PC-3 (cell line): ENCODE measurements at regions not wholly inside any gene's neighbourhood (a gene's known extent, or its start where the extent isn't known, plus 50 kb on each side); places are given as distances from the start of the nearest gene placed in this dataset.

Experiments
- ATAC-seq: fragments of 200-7000 bp; cut with Tn5 transposase; 2 replicates; pipeline ENCODE4 v1.9.1; 2020; ENCODE audit warnings: mild to moderate bottlenecking, moderate library complexity
- BruUV-seq: library from RNA; stranded (reverse); fragments of 400-500 nt; replicated peaks from 2 replicates; lab custom pipeline; 2021; lab: Mats Ljungman, UMichigan
- CTCF ChIA-PET: fragments of 300-600 bp; sonication (Branson Sonifier 250); formaldehyde crosslinking; loops from one replicate; lab custom pipeline; 2022; ENCODE audit warnings: antibody characterized with exemption; lab: Charles Lee
- POLR2A ChIA-PET: fragments of 300-600 bp; sonication (Branson Sonifier 250); formaldehyde crosslinking; loops from one replicate; lab custom pipeline; 2022; ENCODE audit warnings: antibody characterized with exemption; ENCODE audit not compliant: unreplicated experiment; lab: Charles Lee
- DNase-seq: peaks from one replicate; pipeline ENCODE4 v3.0.0-alpha.2; 2015
- H2AFZ ChIP-seq: fragments of 300-600 bp; sonication (generic); 2 replicates; pipeline ENCODE4 v1.6.0; 2016; ENCODE audit warnings: antibody characterized with exemption, low read length
- H3F3A ChIP-seq: fragments of 300-600 bp; sonication (generic); one replicate; pipeline ENCODE4 v1.6.0; 2017; ENCODE audit warnings: antibody characterized with exemption, low read length, control low read depth, mild to moderate bottlenecking; ENCODE audit not compliant: unreplicated experiment
- H3K27ac ChIP-seq: fragments of 300-600 bp; sonication (generic); 2 replicates; pipeline ENCODE4 v1.5.1; 2016; ENCODE audit warnings: mild to moderate bottlenecking, low read length
- H3K27me3 ChIP-seq: fragments of 300-600 bp; sonication (generic); 2 replicates; pipeline ENCODE4 v1.6.1; 2016; ENCODE audit warnings: low read length, mixed read lengths
- H3K36me3 ChIP-seq: fragments of 300-600 bp; sonication (generic); 2 replicates; pipeline ENCODE4 v1.6.1; 2016; ENCODE audit warnings: low read depth, mixed run types, low read length, mixed read lengths
- H3K4me1 ChIP-seq: fragments of 300-600 bp; sonication (generic); 2 replicates; pipeline ENCODE4 v1.5.1; 2016; ENCODE audit warnings: low read length; ENCODE audit not compliant: insufficient read depth
- H3K4me2 ChIP-seq: fragments of 300-600 bp; sonication (generic); 2 replicates; pipeline ENCODE4 v1.6.0; 2016; ENCODE audit warnings: low read length
- H3K4me3 ChIP-seq: fragments of 300-600 bp; sonication (generic); 2 replicates; pipeline ENCODE4 v1.5.1; 2016; ENCODE audit warnings: mild to moderate bottlenecking, low read length, mixed read lengths
- H3K79me2 ChIP-seq: fragments of 300-600 bp; sonication (generic); 2 replicates; pipeline ENCODE4 v1.6.1; 2017; ENCODE audit warnings: low read length, mixed read lengths
- H3K9ac ChIP-seq: fragments of 300-600 bp; sonication (generic); 2 replicates; pipeline ENCODE4 v1.6.0; 2016; ENCODE audit warnings: mild to moderate bottlenecking, low read length
- H3K9me2 ChIP-seq: fragments of 300-600 bp; sonication (generic); replicated peaks from 2 replicates; pipeline ENCODE4 v1.6.1; 2016; ENCODE audit warnings: mixed run types, low read length, mixed read lengths
- H3K9me3 ChIP-seq: fragments of 300-600 bp; sonication (generic); 2 replicates; pipeline ENCODE4 v1.6.1; 2016; ENCODE audit warnings: low read length, mixed read lengths
- H4K20me1 ChIP-seq: fragments of 300-600 bp; sonication (generic); 2 replicates; pipeline ENCODE4 v1.6.1; 2016; ENCODE audit warnings: low read length, mixed read lengths
- CTCF ChIP-seq: fragments of 300-600 bp; sonication (generic); conservative IDR thresholded peaks from 2 replicates; pipeline ENCODE4 v1.5.1; 2017; ENCODE audit warnings: antibody characterized with exemption, low read depth, mild to moderate bottlenecking, low read length
- EZH2 ChIP-seq: fragments of 300-600 bp; sonication (generic); IDR thresholded peaks from one replicate; pipeline ENCODE4 v1.6.1; 2017; ENCODE audit warnings: antibody characterized with exemption, mild to moderate bottlenecking, low read length; ENCODE audit not compliant: unreplicated experiment
- EZH2phosphoT487 ChIP-seq: fragments of 300-600 bp; sonication (generic); IDR thresholded peaks from 2 replicates; pipeline ENCODE4 v1.6.1; 2018; ENCODE audit warnings: mild to moderate bottlenecking, antibody characterized with exemption, low read length, borderline replicate concordance
- intact Hi-C: fragments of 100-400 bp; cut with micrococcal nuclease; formaldehyde crosslinking; loops from 2 replicates; pipeline ENCODE4 v1.9.0; 2023

DNA sequence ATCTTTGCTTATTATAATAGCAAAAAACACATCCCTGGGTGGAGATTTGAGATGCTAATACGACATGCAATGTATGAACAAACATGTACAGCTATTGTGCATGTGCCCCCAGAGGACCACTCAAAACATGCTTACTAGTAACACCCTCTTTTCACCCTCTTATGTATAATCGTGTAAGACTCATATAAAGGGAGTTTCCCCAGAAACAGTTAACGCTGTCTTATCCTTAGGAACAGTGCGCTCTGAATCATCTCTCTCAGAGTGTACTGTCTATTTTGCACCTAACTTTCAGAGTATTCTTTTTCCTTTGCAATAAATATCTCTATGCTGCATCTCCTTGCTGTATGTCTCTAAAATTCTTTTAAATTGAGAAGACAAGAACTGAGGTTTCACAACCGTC is 2604.0 kb downstream of the PCDH9 start:
- H3K9ac ChIP-seq: no peak overlapping the region

DNA sequence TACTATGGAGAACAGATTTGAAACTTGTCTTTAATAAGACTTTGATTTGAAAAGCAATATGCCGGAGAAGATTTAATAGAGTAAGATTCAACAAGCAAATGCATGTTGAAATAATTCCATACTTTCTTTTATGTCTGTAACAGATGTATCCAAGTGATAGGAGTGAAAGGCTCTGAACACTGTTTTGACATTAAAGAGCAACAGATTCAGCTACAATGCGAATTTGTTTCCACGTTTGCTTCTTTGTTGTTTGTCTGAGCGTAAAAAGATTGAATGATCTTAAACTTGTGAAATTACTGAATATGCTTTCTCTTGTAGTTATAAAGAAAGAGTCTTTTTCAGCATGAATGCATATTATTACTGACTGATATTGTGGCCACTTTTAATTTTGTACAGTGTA is 2612.9 kb downstream of the PCDH9 start:
- H3K9me2 ChIP-seq: no peaks in the 10 kb centered on the region
- no peaks in the 10 kb centered on the region for H4K20me1 ChIP-seq
- TF ChIP-seq EZH2 (no peak), EZH2phosphoT487 (no peak)
- no peaks in the 10 kb centered on the region for H3F3A ChIP-seq
- H3K27ac ChIP-seq: no peak overlapping the region
- H3K36me3 ChIP-seq: no peaks in the 10 kb centered on the region
- no peak overlapping the region for H3K4me3 ChIP-seq
- no peaks in the 10 kb centered on the region for H3K9me3 ChIP-seq
- H3K27me3 ChIP-seq: no peaks in the 10 kb centered on the region
- no peak overlapping the region for H3K4me2 ChIP-seq
- ChIA-PET CTCF (no interaction called here), POLR2A (no interaction called here)
- DNase-seq (no peak), ATAC-seq (no peak)
- intact Hi-C loops: no loop called here
- H3K9ac ChIP-seq: no peak overlapping the region
- BruUV-seq: no TSS peak
- H3K79me2 ChIP-seq: no peaks in the 10 kb centered on the region
- no peak overlapping the region for H2AFZ ChIP-seq
- H3K4me1 ChIP-seq: no peaks in the 10 kb centered on the region

More for the DNA sequence above, 2604.0 kb downstream of the PCDH9 start:
- Histone ChIP-seq H3K4me2 (no peak overlapping the region), H3K4me3 (no peak overlapping the region), H4K20me1 (no peaks in the 10 kb centered on the region), H2AFZ (no peak overlapping the region), H3K9me2 (no peaks in the 10 kb centered on the region), H3F3A (no peaks in the 10 kb centered on the region), H3K79me2 (no peaks in the 10 kb centered on the region), H3K36me3 (no peaks in the 10 kb centered on the region), H3K4me1 (no peaks in the 10 kb centered on the region), H3K27me3 (no peaks in the 10 kb centered on the region), H3K27ac (no peak overlapping the region), H3K9me3 (no peaks in the 10 kb centered on the region)
- intact Hi-C loops: no loop called here
- TF ChIP-seq EZH2phosphoT487: no peak
- TF ChIP-seq CTCF: no peak
- TF ChIP-seq EZH2: no peak
- DNase-seq: no peak
- no peak for ATAC-seq
- POLR2A ChIA-PET: no interaction called here
- no TSS peak for BruUV-seq
- CTCF ChIA-PET: no interaction called here

GRCh38 chr13:64591971-64592370 is 2638.2 kb downstream of the PCDH9 start:
- H3K4me1 ChIP-seq: no peaks in the 10 kb centered on the region
- CTCF ChIA-PET: no interaction called here
- H3K36me3 ChIP-seq: no peaks in the 10 kb centered on the region
- H3K27me3 ChIP-seq: no peaks in the 10 kb centered on the region
- POLR2A ChIA-PET: no interaction called here
- DNase-seq (peak; percentile 22), ATAC-seq (no peak)
- no peak overlapping the region for H2AFZ ChIP-seq
- no peaks in the 10 kb centered on the region for H3K9me2 ChIP-seq
- no peaks in the 10 kb centered on the region for H3K79me2 ChIP-seq
- no peak overlapping the region for H3K4me2 ChIP-seq
- no TSS peak for BruUV-seq
- no peak for TF ChIP-seq EZH2
- TF ChIP-seq CTCF: no peak
- no peak for TF ChIP-seq EZH2phosphoT487
- H3F3A ChIP-seq: no peaks in the 10 kb centered on the region
- no peak overlapping the region for H3K4me3 ChIP-seq
- intact Hi-C loops: no loop called here
- H4K20me1 ChIP-seq: no peaks in the 10 kb centered on the region
- H3K9ac ChIP-seq: no peak overlapping the region
- H3K9me3 ChIP-seq: no peaks in the 10 kb centered on the region
- no peak overlapping the region for H3K27ac ChIP-seq
